ENCODE measurements at regions not wholly inside any gene's neighbourhood (a gene's known extent, or its start where the extent isn't known, plus 50 kb on each side); places are given as distances from the start of the nearest gene placed in this dataset.
"Not testable (repeated sequence)": the region's sequence is repeated elsewhere in the genome, so short reads cannot be mapped to it uniquely, and the experiment has no call there.

DNA sequence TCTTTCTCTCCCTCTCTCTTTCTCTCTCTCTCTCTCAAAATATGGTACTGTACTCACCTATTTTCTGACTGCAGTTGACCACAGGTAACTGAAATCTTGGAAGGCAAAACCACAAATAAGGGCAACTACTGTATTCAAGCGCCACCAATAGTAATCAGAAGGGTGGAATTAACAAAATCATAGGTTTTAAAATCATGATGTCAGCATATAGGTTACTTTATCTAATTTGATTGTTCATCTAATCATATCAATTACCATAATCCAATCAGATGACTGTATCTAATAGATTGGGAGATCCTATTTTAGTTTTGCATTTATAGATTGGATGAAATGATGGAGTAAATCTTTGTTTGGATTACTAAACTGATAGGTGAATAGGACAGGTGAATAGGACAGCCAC, 155.8 kb upstream of the KITLG start:
- no peak for DNase-seq

DNA sequence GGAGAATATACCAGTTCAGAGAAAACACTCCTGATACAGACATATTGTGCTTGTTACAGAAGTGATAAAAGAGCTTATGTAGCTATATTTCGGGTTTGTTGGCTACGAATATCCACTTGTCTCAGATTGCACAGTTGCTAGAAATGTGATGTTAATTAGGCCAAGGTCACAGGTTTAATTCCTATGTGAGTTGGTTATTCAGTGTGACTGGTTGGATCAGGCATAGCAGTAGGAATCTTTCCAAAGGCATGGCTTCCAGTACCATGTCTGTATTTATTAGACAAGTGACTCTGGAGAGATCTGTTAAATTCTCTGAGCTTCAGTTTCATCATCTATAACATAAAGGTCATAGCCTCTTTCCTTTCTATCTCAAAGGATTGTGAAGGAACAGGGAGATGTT, 152.7 kb upstream of the KITLG start:
- DNase-seq, result no peak

GRCh38 chr12:88729196-88729595, 148.9 kb upstream of the KITLG start:
- no peak for DNase-seq

- DNase-seq, result no peak
Measured at GRCh38 chr12:88726806-88727720, 146.8 kb upstream of the KITLG start.

GRCh38 chr12:88725592-88726143, 145.4 kb upstream of the KITLG start:
- no peak for DNase-seq

- DNase-seq, result no peak
Measured at GRCh38 chr12:88723219-88723618, 142.9 kb upstream of the KITLG start.

GRCh38 chr12:88720785-88721650, 140.7 kb upstream of the KITLG start:
- DNase-seq, result no peak

DNA sequence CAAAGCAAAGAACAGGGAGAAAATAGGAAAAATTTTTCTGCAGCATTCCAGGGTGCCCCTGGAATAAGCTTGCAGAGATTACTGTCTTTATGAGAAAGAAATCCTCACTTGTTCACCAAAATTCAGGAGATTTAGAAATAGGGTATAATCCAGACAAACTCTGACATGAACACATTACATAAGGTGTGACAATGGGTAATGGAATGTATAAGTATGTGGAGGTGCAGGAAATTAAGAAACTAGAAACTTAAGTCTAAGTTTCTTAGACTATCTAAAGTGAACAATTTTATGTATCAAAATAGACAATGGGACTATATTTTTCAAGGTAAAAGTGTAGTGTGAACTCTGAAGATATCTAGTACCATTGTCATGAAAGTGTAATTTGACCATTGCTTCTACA, 140.0 kb upstream of the KITLG start:
- DNase-seq, result no peak

DNA sequence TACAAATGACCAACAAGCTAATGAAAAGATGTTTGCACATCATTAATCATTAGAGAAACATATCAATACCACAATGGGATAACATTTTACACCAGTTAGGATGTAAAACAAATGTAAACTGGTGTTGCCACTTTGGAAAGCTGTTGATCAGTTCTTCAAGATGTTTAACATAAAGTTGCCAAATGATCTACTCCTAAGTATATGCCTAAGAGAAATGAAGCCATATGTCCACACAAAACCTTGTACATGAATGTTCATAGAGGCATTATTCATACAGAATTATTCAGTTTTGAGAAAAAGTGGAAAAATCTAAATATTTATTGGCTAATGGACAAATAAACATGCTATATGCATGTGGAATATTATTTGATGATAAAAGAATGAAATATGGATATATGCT, 136.9 kb upstream of the KITLG start:
- DNase-seq, result no peak

- no peak for DNase-seq
Measured at GRCh38 chr12:88716240-88716639, 136.0 kb upstream of the KITLG start.

GRCh38 chr12:88715673-88716072, 135.4 kb upstream of the KITLG start:
- DNase-seq, result no peak

DNA sequence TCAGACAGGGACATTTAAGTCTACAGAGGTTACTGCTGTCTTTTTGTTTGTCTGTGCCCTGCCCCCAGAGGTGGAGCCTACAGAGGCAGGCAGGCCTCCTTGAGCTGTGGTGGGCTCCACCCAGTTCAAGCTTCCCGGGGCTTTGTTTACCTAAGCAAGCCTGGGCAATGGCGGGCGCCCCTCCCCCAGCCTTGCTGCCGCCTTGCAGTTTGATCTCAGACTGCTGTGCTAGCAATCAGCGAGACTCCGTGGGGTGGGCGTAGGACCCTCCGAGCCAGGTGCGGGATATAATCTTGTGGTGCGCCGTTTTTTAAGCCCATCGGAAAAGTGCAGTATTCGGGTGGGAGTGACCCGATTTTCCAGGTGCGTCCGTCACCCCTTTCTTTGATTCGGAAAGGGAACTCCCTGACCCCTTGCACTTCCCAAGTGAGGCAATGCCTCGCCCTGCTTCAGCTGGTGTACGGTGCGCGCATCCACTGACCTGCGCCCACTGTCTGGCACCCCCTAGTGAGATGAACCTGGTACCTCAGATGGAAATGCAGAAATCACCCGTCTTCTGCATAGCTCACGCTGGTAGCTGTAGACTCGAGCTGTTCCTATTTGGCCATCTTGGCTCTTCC, 134.1 kb upstream of the KITLG start:
- not testable (repeated sequence) for DNase-seq

DNA sequence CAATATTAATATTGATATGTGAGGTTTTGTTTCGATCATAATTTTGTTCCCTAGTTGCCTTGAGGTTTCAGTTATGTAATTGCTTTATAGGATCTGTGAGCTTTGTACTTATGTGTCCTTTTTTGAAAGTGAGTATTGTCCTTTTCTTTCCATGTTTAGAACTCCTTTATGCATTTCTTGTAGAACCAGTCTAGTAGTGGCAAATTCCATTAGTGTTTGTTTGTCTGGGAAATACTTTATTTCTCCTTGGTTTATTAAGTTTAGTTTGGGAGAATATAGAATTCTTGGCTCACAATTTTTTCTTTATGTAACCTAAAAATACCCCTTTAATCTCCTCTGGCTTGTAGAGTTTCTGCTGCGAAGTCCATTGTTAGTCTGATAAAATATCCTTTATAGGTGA, 127.5 kb upstream of the KITLG start:
- no peak for DNase-seq

DNA sequence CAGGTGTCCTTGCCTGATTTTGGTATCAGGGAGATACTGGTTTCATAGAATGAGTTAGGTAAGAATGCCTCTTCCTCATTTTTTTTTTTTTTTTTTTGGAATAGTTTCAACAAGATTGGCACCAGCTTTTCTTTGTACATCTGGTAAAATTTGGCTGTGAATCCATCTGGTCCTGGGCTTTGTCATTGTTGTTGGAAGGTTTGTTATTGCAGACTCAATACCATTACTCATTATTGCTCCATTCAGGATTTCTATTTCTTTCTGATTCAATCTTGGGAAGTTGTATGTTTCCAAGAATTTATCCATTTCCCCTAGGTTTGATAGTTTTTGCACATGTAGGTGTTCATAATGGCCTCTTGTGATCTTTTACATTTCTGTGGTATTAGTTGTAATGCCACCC, 126.0 kb upstream of the KITLG start:
- no peak for DNase-seq

DNA sequence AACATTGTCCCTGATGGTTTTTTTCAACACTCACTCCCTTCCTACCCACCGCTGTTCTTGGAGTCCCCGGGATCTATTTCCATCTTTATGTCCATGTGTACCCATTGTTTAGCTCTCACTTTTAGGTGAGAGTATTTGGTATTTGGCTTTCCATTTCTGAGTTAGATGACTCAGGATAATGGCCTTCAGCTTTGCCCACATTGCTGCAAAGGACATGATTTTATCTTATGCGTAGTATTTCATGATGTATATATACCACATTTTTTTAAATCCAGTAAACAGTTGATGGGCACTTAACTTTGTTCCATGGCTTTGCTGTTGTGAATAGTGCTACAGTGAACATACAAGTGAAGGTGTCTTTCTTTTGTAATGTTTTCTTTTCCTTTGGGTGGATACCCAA, 123.5 kb upstream of the KITLG start:
- no peak for DNase-seq

DNA sequence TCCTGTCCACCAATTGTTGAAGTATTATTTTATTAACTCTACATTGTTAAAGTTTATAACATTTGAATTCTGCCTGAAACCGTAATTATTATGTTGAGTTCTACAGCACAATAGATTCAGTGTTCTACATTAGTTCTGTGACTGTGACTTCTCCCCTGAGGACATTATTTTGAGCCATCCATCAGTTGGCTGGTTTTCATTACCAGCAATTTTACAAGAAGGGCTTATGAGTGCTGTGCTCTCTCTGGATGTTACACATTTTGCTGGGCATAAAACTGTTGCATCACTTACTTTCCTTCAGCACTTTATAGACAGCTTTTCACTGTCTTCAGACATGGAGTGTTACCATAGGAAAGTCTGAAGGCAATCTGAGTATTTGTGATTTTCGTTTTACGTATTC, 118.2 kb upstream of the KITLG start:
- DNase-seq, result no peak

DNA sequence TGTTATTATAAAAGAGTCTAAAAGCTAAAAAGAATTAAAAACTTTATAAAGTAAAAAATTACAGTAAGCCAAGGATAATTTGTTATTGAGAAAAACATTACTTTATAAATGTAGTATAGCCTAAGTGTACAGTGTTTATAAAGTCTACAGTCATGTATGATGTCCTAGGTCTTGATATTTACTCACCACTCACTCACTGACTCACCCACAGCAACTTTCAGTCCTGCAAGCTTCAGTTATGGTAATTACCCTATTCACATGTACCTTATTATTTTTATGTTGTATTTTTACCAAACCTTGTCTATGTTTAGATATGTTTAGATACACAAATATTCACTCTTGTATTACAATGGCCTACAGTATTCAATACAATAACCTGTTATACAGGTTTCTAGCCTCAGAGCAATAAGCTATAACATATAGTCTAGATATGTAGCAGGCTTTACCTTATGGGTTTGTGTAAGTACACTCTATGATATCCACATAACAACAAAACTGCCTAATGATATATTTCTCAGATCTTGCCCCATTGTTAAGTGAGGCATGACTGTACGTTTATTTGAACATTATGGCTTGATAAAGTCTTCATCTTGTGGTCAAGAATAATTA, 113.7 kb upstream of the KITLG start:
- DNase-seq, result no peak

DNA sequence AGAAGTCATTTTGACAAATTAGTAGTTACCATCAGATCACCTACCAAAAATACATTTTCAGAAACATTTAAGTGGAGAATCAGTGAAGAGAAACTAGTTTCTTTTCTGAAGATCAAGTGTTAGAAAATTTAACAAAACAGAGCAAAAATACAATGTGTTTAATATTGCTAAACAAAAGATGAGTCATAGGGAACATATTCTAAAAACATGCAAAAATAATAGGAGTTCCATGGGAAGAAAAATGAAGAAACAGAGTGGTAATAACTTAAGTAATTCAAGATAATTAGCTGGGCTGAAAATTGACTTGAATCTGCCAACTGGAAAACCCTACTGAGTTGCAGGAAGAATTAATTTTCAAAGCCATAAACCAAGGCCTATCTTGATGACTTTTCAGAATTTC, 111.5 kb upstream of the KITLG start:
- DNase-seq, result no peak

GRCh38 chr12:88684610-88685009, 104.3 kb upstream of the KITLG start:
- peak; percentile 1 for DNase-seq

GRCh38 chr12:88684170-88684569, 103.9 kb upstream of the KITLG start:
- no peak for DNase-seq

DNA sequence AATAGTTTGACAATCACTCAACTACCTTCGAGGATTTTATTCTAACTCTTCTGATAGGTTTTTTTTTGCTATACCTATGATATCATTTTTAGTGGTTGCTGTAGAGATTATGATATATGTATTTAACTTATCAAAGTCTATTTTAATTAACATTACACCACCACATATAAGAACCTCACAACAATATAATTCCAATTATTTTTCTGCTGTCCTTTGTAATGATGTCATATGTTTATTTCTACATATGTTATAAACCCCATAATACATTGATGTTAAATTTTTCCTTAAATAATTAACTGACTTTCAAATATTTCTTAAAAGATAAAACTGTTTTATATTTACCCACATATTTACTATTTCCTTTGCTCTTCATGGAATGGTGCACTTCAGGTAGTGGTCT, 103.4 kb upstream of the KITLG start:
- no peak for DNase-seq

DNA sequence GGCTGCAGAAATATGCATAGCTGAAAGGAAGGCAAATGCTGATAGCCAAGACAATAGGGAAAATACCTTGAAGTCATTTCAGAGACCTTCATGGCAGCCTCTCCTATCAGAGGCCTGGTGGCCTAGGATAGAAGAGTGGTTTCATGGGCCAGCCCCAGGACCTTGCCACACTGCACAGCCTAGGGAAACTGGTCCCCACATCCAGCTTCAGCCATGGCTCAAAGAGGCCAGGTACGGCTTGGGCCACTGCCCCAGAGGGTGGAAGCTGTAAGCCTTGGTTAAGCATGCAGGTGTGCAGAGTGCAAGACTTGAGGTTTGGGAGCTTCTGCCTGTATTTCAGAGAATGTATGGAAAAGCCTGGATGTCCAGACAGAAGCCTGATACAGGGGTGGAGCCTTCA, 101.0 kb upstream of the KITLG start:
- no peak for DNase-seq

DNA sequence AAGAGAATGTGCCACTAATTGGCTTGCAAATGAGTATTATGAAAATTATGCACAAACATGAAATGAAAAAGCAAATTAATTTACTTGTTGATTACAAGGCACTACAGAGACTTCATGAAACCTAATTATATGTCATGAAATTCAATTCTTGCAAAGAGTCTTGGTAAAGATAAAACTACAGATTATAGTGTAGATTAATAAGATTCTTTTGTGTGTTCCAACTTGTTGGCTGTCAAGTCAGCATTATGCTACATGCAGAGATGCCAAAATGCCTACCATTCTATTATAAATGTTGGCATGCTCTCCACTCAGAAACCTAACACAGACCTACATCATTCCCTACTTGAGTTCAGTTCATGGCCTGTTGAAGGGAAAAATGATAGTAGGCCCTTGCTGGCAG, 97.2 kb upstream of the KITLG start:
- DNase-seq, result no peak
